BLaER1 (cell line): ENCODE measurements at regions not wholly inside any gene's neighbourhood (a gene's known extent, or its start where the extent isn't known, plus 50 kb on each side); places are given as distances from the start of the nearest gene placed in this dataset.

Experiments
- H3K27ac ChIP-seq: shearing (Covaris generic); formaldehyde crosslinking; 2 replicates; pipeline ENCODE4 v1.8.1; 2022
- H3K27me3 ChIP-seq: shearing (Covaris generic); formaldehyde crosslinking; 2 replicates; pipeline ENCODE4 v1.8.1; 2022
- H3K36me3 ChIP-seq: shearing (Covaris generic); formaldehyde crosslinking; 2 replicates; pipeline ENCODE4 v1.8.1; 2022
- H3K4me1 ChIP-seq: shearing (Covaris generic); formaldehyde crosslinking; 2 replicates; pipeline ENCODE4 v1.8.1; 2022
- H3K4me2 ChIP-seq: shearing (Covaris generic); formaldehyde crosslinking; 2 replicates; pipeline ENCODE4 v1.8.1; 2022
- H3K4me3 ChIP-seq: shearing (Covaris generic); formaldehyde crosslinking; 2 replicates; pipeline ENCODE4 v1.8.1; 2022
- H3K9ac ChIP-seq: shearing (Covaris generic); formaldehyde crosslinking; 2 replicates; pipeline ENCODE4 v1.8.1; 2022
- H3K9me3 ChIP-seq: shearing (Covaris generic); formaldehyde crosslinking; 2 replicates; pipeline ENCODE4 v1.8.1; 2022
- H4K20me1 ChIP-seq: shearing (Covaris generic); formaldehyde crosslinking; 2 replicates; pipeline ENCODE4 v1.8.1; 2022
- Cebpa-rat ChIP-seq: shearing (Covaris generic); IDR thresholded peaks from 2 replicates; pipeline ENCODE4 v1.8.1; 2022

DNA sequence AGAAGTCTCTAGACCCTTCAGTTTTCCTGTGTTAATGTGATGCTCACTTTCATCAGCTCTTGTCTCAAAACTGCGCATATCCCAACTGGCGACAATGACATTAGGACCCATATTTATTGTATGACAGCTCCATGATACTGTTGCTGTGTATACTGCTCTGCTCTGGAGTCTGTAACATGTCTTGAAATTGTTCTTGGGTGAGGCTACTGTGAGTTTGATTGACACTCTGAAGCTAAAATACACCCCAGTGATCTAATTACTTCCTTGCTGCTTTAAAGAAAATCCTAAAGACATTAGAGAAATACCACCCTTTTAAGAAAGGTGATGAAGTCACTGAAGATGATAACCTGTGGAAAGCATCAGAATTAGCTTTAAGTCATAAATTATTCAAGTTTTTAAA is 1046.2 kb downstream of the KCNT2 start:
- Histone ChIP-seq H4K20me1 (no peaks in the 10 kb centered on the region), H3K36me3 (no peaks in the 10 kb centered on the region), H3K9me3 (no peaks in the 10 kb centered on the region), H3K27me3 (no peaks in the 10 kb centered on the region), H3K4me3 (no peak overlapping the region), H3K9ac (no peak overlapping the region), H3K4me2 (no peak overlapping the region), H3K27ac (no peak overlapping the region), H3K4me1 (no peaks in the 10 kb centered on the region)
- TF ChIP-seq Cebpa-rat, result no peak

DNA sequence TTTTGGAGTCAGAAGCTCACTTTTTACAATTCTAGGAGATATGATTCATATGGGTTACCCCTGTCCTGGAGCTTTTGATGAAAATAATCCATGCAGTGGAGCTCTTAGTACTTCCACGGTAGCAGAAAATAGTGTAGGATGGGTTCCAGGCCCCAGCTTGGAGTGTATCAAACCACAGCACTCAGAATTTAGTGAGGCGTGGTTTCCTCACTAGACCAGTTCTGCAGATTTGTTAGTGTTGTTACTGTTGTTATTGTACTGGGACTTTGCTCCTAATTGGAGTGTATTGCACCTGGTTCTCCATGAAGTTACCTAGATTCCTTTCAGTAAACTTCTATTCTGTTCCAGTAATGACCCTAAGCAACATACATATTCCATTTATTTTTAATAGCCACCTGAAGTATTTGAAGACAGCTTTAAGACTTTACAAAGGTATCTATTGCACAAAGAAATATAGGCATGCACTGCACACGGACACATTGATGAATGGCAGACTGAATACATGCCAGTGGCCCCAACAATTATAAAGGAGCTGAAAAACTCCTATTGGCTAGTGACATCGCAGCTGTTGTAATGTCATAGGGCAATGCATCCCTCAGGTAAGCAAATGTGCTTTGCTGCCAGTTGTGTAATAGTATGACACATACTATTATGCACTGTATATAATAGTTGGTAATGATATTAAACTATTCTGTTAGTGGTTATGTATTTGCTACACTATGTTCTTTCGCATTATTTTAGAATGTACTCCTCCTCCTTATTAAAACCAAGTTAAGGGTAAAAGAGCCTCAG is 1058.0 kb downstream of the KCNT2 start:
- no peaks in the 10 kb centered on the region for H3K27me3 ChIP-seq
- H4K20me1 ChIP-seq, result no peaks in the 10 kb centered on the region
- no peaks in the 10 kb centered on the region for H3K4me1 ChIP-seq
- H3K4me2 ChIP-seq, result no peak overlapping the region
- no peak overlapping the region for H3K9ac ChIP-seq
- H3K27ac ChIP-seq, result no peak overlapping the region
- no peak for TF ChIP-seq Cebpa-rat
- H3K36me3 ChIP-seq, result no peaks in the 10 kb centered on the region
- H3K9me3 ChIP-seq, result no peaks in the 10 kb centered on the region
- H3K4me3 ChIP-seq, result no peak overlapping the region

DNA sequence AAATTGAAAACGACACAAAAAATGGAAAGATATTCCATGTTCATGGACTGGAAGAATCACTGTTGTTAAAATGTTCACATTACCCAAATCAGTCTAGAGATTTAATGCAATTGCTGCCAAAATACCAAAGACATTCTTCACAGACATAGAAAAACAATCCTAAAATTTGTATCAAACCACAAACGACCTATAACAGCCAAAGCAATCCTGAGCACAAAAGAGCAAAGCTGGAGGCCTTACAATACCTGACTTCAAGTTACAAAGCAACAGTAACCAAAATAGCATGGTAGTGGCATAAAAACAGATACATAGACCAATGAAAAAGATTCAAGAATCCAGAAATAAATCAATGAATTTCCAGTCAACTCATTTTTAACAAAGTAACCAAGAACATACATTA is 1077.3 kb downstream of the KCNT2 start:
- no peaks in the 10 kb centered on the region for H3K27me3 ChIP-seq
- H3K4me1 ChIP-seq, result no peaks in the 10 kb centered on the region
- no peak for TF ChIP-seq Cebpa-rat
- no peaks in the 10 kb centered on the region for H4K20me1 ChIP-seq
- H3K9ac ChIP-seq, result no peak overlapping the region
- H3K9me3 ChIP-seq, result no peaks in the 10 kb centered on the region
- no peak overlapping the region for H3K4me2 ChIP-seq
- H3K4me3 ChIP-seq, result no peak overlapping the region
- H3K27ac ChIP-seq, result no peak overlapping the region
- no peaks in the 10 kb centered on the region for H3K36me3 ChIP-seq

DNA sequence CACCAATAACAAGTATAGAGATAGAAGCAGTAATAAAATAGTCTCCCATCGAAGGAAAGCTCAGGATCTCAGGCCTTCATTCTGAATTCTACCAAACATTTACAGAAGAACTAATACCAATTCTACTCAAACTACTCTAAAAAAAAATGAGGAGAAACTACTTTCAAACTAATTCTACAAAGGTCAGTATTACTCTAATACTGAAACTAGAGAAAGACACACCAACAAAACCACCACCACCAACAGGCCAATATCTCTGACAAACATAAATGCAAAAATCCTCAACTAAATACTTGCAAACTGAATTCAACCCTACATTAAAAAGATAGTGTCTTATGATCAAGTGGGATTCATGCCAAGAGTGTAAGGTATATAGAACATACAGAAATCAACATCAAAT is 1078.4 kb downstream of the KCNT2 start:
- TF ChIP-seq Cebpa-rat, result no peak
- Histone ChIP-seq H3K27ac (no peak overlapping the region), H3K9me3 (no peaks in the 10 kb centered on the region), H3K4me3 (no peak overlapping the region), H3K4me1 (no peaks in the 10 kb centered on the region), H4K20me1 (no peaks in the 10 kb centered on the region), H3K36me3 (no peaks in the 10 kb centered on the region), H3K27me3 (no peaks in the 10 kb centered on the region), H3K4me2 (no peak overlapping the region), H3K9ac (no peak overlapping the region)

DNA sequence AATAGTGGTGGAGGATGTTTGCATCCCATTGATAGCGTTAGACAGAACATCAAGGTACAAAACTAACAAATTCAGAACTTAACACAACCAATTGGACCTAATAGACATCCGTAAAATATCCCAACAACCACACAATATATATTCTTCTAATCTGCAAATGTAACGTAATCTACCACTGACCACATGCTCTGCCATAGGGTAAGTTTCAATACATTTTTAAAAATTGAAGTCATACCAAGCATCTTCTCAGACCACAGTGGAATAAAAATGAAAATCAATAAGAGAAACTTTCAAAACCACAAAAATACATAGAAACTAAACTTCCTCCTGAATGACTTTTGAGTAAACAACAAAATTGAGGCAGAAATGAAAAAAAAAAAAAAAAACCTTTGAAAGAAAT is 1087.5 kb downstream of the KCNT2 start:
- Histone ChIP-seq H3K4me2 (no peak overlapping the region), H3K4me1 (no peaks in the 10 kb centered on the region), H3K4me3 (no peak overlapping the region), H3K36me3 (no peaks in the 10 kb centered on the region), H3K9ac (no peak overlapping the region), H3K9me3 (no peaks in the 10 kb centered on the region), H3K27me3 (no peaks in the 10 kb centered on the region), H4K20me1 (no peaks in the 10 kb centered on the region), H3K27ac (no peak overlapping the region)
- TF ChIP-seq Cebpa-rat, result no peak

DNA sequence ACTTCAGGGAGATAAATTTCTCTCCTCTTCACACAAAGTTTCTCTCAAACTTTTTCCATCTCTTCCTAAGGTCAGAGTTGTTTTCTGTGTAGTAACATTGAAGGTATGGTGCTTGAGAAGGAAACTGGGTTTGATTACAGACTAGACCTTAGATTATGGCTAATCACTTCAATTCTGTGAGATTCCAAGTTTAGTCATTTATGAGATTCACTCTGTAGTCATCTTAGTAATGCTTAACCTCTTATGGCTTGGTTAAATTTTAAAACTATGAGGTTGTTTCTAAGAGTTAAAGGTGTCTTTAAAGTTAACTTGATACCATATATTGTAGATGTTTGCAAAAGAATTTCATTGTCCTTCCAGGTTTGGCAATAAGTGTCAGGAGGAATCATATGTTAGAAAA is 1092.2 kb downstream of the KCNT2 start:
- H3K4me2 ChIP-seq, result no peak overlapping the region
- H3K9me3 ChIP-seq, result no peaks in the 10 kb centered on the region
- no peaks in the 10 kb centered on the region for H4K20me1 ChIP-seq
- TF ChIP-seq Cebpa-rat, result no peak
- H3K36me3 ChIP-seq, result no peaks in the 10 kb centered on the region
- no peak overlapping the region for H3K27ac ChIP-seq
- no peaks in the 10 kb centered on the region for H3K4me1 ChIP-seq
- no peak overlapping the region for H3K4me3 ChIP-seq
- no peaks in the 10 kb centered on the region for H3K27me3 ChIP-seq
- H3K9ac ChIP-seq, result no peak overlapping the region

DNA sequence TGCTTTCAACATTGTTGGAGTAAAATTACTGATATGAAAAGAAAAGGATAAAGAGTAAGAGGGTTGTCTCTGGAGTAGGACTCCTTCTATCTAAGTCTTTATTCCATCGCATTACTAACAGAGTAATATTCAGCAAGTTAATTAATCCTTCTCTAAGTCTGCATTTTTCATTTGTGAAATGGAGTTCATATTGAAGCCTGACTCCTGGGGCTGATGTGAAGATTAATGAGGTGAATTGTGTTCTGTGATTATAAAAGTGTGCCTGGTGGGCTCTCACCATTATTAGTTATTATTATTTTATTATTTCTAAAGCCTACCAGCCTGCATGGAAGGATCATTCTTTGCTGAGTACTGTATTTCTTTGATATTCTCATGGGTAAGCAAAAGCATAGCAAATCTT is 1096.7 kb downstream of the KCNT2 start:
- no peaks in the 10 kb centered on the region for H3K9me3 ChIP-seq
- H3K4me2 ChIP-seq, result no peak overlapping the region
- no peak for TF ChIP-seq Cebpa-rat
- H3K27me3 ChIP-seq, result no peaks in the 10 kb centered on the region
- no peak overlapping the region for H3K9ac ChIP-seq
- no peaks in the 10 kb centered on the region for H3K4me1 ChIP-seq
- H4K20me1 ChIP-seq, result no peaks in the 10 kb centered on the region
- no peak overlapping the region for H3K27ac ChIP-seq
- no peak overlapping the region for H3K4me3 ChIP-seq
- H3K36me3 ChIP-seq, result no peaks in the 10 kb centered on the region

DNA sequence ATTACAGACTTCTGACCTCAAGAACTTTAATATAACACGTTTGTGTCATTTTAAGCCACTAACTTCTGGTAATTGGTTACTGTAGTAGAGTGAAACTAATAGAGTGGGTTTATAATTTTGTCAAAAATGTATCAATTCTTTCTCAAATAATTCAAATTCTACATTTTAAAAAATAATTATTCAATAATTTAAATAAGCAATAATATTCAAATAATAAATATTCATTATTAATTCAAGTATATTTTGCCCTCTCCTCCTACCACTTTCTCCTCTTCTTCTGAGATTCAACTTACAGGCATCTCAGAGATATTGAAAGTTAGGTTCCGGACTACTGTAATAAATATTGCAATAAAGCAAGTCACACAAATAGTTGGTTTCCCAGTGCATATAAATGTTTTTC is 1107.1 kb downstream of the KCNT2 start:
- TF ChIP-seq Cebpa-rat, result no peak

DNA sequence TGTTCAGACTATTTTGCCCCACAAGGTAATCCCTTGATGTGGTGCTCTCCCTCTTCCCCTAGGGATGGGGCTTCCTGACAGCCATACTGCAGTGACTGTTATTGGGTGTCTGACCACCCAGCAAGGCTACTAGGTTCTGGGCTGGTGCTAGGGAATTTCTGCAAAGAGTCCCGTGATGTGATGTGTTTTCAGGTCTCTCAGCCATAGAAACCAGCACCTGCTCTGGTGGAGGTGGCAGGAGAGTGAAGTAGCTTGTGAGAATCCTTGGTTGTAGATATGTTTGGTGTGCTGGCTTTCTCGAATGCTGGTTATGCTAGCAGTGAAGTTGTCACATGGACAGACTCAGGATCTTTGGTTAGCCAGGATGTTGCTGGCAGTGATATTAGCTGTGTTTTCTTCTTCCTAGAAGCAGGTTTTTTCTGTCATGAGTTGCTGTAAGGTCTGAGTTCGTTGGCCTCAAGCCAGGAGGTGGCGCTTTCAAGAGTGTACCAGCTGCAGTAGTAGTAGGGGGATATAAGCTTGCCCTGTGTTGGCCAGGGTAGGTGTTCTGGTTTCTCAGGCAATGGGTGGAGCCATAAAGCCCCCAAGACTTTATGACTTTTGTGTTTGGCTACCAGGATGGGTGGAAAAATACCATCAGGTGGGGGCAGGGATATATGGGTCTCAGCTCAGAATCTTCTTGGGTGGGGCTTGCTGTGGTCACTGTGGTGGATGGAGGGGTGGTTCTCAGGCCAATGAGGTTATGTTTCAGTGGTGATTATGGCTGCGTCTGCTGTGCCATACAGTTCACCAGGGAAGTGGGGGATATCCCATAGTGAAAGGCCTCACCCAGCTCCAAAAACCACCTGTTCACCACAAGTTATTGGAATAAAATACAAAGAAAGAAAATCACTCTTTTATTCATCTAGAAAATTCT is 1112.3 kb downstream of the KCNT2 start:
- Histone ChIP-seq H4K20me1 (no peaks in the 10 kb centered on the region), H3K36me3 (no peaks in the 10 kb centered on the region), H3K4me1 (no peaks in the 10 kb centered on the region), H3K27me3 (no peaks in the 10 kb centered on the region), H3K4me2 (no peak overlapping the region), H3K9me3 (no peaks in the 10 kb centered on the region), H3K4me3 (no peak overlapping the region), H3K9ac (no peak overlapping the region), H3K27ac (no peak overlapping the region)
- no peak for TF ChIP-seq Cebpa-rat

More for the DNA sequence above, 1107.1 kb downstream of the KCNT2 start:
- Histone ChIP-seq H3K27me3 (no peaks in the 10 kb centered on the region), H3K36me3 (no peaks in the 10 kb centered on the region), H3K27ac (no peak overlapping the region), H3K4me1 (no peaks in the 10 kb centered on the region), H4K20me1 (no peaks in the 10 kb centered on the region), H3K4me2 (no peak overlapping the region), H3K9me3 (no peaks in the 10 kb centered on the region), H3K9ac (no peak overlapping the region), H3K4me3 (no peak overlapping the region)

DNA sequence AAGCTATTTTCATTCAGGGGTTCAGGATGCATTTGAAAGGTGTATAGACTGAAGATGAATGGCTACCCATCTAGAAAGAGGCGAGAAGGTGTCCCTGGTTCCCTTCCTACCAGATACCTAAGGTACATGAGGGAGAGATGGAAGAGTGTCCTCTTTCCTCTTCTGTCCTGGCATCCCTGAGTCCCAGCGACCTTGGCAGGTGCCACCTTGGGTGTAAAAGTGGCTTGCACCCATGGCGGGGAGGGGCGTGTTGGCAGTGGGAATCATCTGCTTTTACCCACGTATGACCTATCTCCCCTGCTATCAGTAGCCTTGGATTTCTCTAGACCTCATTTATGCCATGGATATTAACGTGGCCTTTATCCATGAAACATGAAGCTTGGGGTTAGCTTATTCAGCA is 1126.1 kb downstream of the KCNT2 start:
- Histone ChIP-seq H3K4me2 (no peak overlapping the region), H3K9ac (no peak overlapping the region), H3K36me3 (no peaks in the 10 kb centered on the region), H3K4me3 (no peak overlapping the region), H3K9me3 (peaks cover 5% of the 10 kb centered on the region; the same call in 1 of the 2 replicates), H3K27me3 (no peaks in the 10 kb centered on the region), H4K20me1 (no peaks in the 10 kb centered on the region), H3K4me1 (no peaks in the 10 kb centered on the region), H3K27ac (no peak overlapping the region)
- TF ChIP-seq Cebpa-rat, result no peak
